ENCODE measurements at regions not wholly inside any gene's neighbourhood (a gene's known extent, or its start where the extent isn't known, plus 50 kb on each side); places are given as distances from the start of the nearest gene placed in this dataset.
A peak's percentile ranks its signal among the peaks of the same experiment; 100 is the strongest.

DNA sequence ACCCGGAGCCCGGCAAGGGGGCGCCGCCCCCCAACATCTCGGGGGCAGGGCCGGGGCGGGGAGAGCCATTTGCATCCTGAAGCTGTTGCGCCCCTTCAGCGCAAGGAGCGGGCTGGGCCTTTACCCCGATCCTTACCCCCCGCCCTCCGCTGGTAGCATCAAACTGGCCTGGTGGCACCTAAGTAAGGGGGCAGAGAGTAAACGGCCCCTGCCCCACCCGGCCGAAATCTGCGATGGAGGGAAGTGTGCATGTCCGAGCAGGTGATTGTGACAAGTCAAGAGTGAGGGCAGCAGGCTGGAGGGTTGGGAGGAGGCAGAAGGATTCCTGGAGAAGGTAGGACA is 101.2 kb downstream of the ESM1 start:
- Histone ChIP-seq H3K36me3 (ENCODE audit: control insufficient read depth, insufficient read depth, low read length) (no peaks in the 10 kb centered on the region), H3K4me1 (ENCODE audit: control insufficient read depth, insufficient read depth, low read length) (peaks cover 3% of the 10 kb centered on the region), H3K4me3 (ENCODE audit: low read length) (no peak overlapping the region), H3K27me3 (ENCODE audit: control insufficient read depth, insufficient read depth, low read length) (peaks cover 61% of the 10 kb centered on the region), H3K9me3 (ENCODE audit: control insufficient read depth, low read depth, low read length) (no peaks in the 10 kb centered on the region), H3K27ac (ENCODE audit: low read length) (no peak overlapping the region)
- no peak for DNase-seq
- WGBS (ENCODE audit: insufficient coverage, low lambda C conversion rate), result no CpG with 5 or more reads among the region's 18 CpGs

DNA sequence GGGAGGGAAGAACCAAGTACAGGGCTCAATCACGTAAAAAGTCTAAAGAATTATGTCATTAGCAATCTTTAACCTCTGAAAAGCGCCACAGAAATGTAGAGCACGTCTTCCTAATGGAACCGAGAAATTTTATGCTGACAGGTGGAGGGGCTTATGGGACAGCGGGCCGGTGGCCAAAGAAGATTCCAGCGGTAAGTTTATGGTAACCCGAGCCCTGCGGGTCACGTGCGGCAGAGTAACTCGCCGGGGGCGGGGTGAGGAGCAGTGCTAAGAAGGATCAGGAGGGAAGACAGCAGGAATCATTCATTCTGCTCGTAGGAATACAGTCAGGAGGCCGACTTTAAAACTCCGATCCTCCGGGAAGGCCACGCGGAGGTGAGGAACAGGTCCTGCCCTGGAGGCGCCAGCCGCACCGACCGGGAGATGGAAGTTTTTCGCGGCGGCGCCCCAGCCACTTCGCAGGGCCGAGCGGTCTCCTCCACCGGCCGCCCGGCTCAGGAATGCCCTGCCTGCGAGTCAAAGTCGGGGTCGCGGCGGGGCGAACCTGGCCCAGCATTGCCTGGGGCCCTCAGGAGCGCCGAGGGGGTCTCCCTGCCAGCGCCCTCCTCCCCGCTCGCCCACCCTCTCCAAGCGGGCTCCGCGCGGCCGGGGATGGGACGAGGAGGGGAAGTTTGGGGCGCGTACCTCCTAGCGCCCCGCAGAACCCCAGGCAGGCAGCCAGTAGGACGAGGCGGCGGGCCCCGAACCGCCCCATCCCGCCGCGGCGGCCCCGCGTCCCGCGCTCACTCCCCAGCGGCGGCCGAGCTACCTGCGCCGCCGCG is 101.8 kb downstream of the ESM1 start:
- Histone ChIP-seq H3K27ac (ENCODE audit: low read length) (no peak overlapping the region), H3K4me3 (ENCODE audit: low read length) (peak overlapping the region; percentile 33), H3K36me3 (ENCODE audit: control insufficient read depth, insufficient read depth, low read length) (no peaks in the 10 kb centered on the region), H3K27me3 (ENCODE audit: control insufficient read depth, insufficient read depth, low read length) (peaks cover 60% of the 10 kb centered on the region), H3K9me3 (ENCODE audit: control insufficient read depth, low read depth, low read length) (no peaks in the 10 kb centered on the region), H3K4me1 (ENCODE audit: control insufficient read depth, insufficient read depth, low read length) (peaks cover 3% of the 10 kb centered on the region)
- WGBS (ENCODE audit: insufficient coverage, low lambda C conversion rate), result 50% methylated on average over 1 of the region's 75 CpGs
- peak; percentile 33 to 67 for DNase-seq

DNA sequence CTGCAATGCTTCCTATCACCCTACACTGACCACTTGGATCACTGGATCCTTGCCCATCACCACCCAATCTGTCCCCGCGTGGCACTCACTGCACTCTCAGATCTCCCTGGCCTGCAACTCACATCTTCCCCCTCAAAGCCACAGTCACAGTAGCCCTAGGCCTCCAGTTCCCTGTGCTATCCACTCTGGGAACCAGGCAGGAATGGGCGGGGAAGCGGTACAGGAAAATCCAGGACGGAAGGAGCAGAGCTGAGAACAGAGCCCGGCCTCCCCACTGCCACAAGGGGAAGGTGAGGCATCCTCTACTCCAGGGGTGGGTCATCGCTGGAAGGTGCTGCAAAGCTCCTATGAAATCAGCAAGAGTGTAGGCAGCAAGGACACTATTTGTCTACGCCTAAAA is 102.6 kb downstream of the ESM1 start:
- H3K27me3 ChIP-seq (ENCODE audit: control insufficient read depth, insufficient read depth, low read length), result peaks cover 56% of the 10 kb centered on the region
- no peaks in the 10 kb centered on the region for H3K9me3 ChIP-seq (ENCODE audit: control insufficient read depth, low read depth, low read length)
- no peak for DNase-seq
- WGBS (ENCODE audit: insufficient coverage, low lambda C conversion rate), result no CpG with 5 or more reads among the region's 8 CpGs
- no peak overlapping the region for H3K4me3 ChIP-seq (ENCODE audit: low read length)
- peaks cover 3% of the 10 kb centered on the region for H3K4me1 ChIP-seq (ENCODE audit: control insufficient read depth, insufficient read depth, low read length)
- H3K36me3 ChIP-seq (ENCODE audit: control insufficient read depth, insufficient read depth, low read length), result no peaks in the 10 kb centered on the region
- no peak overlapping the region for H3K27ac ChIP-seq (ENCODE audit: low read length)

DNA sequence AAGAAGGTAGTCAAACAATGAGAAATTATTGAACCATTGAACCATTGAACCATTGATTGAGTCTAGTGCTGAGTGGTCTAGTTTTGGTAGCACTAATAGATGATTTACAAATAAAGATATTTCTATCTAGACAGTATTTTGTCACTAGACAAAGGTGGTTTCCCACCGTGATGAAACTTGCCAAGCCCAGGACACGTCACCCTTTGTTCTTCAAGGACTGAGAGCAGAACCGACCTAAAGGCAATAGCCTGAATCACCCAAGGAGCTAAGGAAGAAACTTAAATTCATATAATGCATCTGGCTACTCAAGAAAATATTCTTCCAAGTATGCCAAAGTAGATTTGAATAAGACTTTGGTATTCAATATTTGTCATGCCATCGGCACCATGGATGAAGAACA is 103.3 kb downstream of the ESM1 start:
- H3K27me3 ChIP-seq (ENCODE audit: control insufficient read depth, insufficient read depth, low read length), result peaks cover 50% of the 10 kb centered on the region
- H3K36me3 ChIP-seq (ENCODE audit: control insufficient read depth, insufficient read depth, low read length), result no peaks in the 10 kb centered on the region
- no peak for DNase-seq
- H3K27ac ChIP-seq (ENCODE audit: low read length), result no peak overlapping the region
- H3K4me3 ChIP-seq (ENCODE audit: low read length), result no peak overlapping the region
- peaks cover 3% of the 10 kb centered on the region for H3K4me1 ChIP-seq (ENCODE audit: control insufficient read depth, insufficient read depth, low read length)
- no CpG with 5 or more reads among the region's 4 CpGs for WGBS (ENCODE audit: insufficient coverage, low lambda C conversion rate)
- no peaks in the 10 kb centered on the region for H3K9me3 ChIP-seq (ENCODE audit: control insufficient read depth, low read depth, low read length)

DNA sequence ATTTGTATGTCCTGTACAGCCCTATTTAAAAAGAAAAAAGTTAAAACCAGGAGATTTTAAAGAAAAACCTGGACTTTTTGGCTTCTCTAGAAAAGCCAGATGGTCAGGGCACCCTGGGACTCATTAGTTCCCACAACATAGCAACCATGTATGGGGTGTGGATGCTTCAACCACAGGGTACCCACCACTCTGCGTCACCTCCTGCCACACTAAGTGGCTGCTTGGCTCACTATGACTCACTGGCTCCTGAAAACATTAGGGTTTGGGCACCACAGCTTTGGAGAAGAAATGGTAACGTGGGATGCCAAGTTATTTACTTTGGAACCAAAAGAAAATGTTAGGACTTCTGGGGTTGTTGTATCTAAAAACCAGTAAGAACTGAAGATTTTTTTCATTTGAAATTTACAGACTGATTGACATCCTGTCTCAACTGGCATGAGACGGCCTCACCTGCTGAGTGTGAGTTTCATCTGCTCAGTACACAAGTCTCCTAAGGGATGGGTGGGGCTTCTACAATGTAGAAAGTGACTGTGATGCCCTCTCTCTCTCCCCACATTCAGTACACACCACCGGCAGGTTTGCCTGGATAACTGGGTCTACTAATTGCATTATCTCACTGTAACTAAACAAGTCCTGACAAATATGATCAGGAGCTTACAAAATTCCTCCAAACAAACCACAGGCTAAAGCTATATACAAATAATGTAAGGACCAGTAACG is 103.9 kb downstream of the ESM1 start:
- DNase-seq, result no peak
- Histone ChIP-seq H3K4me3 (ENCODE audit: low read length) (no peak overlapping the region), H3K36me3 (ENCODE audit: control insufficient read depth, insufficient read depth, low read length) (no peaks in the 10 kb centered on the region), H3K27me3 (ENCODE audit: control insufficient read depth, insufficient read depth, low read length) (peaks cover 44% of the 10 kb centered on the region), H3K4me1 (ENCODE audit: control insufficient read depth, insufficient read depth, low read length) (peaks cover 3% of the 10 kb centered on the region), H3K27ac (ENCODE audit: low read length) (no peak overlapping the region), H3K9me3 (ENCODE audit: control insufficient read depth, low read depth, low read length) (no peaks in the 10 kb centered on the region)
- 86% methylated on average over 1 of the region's 5 CpGs for WGBS (ENCODE audit: insufficient coverage, low lambda C conversion rate)

DNA sequence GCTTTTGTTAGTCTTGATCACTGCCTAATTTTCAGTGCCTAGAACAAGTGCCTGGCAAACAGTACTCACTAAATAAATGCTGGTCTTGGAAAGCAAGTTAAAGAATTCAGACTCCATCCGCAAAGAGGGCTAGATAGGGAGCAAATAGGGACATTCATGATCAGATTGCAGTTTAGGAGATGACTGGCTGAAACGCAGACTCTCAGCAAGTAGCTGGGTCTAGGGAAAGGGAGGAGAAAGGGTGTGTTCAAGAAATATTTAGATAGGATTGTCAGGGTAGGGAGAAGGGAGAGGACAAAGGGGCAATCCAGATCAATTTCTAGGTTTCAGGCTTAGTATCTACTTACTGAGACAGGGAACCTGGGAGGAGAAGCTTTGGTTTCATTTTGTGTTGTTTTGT is 108.4 kb downstream of the ESM1 start:
- Histone ChIP-seq H3K27ac (ENCODE audit: low read length) (no peak overlapping the region), H3K4me1 (ENCODE audit: control insufficient read depth, insufficient read depth, low read length) (no peaks in the 10 kb centered on the region), H3K9me3 (ENCODE audit: control insufficient read depth, low read depth, low read length) (no peaks in the 10 kb centered on the region), H3K27me3 (ENCODE audit: control insufficient read depth, insufficient read depth, low read length) (peaks cover 6% of the 10 kb centered on the region), H3K36me3 (ENCODE audit: control insufficient read depth, insufficient read depth, low read length) (no peaks in the 10 kb centered on the region), H3K4me3 (ENCODE audit: low read length) (no peak overlapping the region)
- no peak for DNase-seq
- WGBS (ENCODE audit: insufficient coverage, low lambda C conversion rate), result 40% methylated on average over 1 of the region's 2 CpGs

DNA sequence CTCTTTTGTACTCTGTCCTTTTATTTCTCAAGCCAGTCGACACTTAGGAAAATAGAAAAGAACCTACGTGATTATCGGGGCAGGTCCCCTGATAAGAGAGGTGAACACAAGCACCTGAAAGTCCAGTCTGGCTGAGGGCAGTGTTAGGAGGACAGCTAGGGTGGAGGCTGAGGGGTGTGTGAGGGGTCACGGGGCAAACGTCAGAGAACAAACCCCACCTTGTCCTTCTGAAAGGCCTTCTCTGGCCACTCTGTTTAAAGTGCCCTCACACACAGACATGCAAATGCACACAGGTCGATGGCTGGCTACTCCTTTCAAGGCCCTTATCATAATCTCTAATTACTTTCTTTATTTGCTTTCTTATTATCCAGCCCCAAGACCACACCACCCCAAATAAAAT is 108.8 kb downstream of the ESM1 start:
- no peak overlapping the region for H3K27ac ChIP-seq (ENCODE audit: low read length)
- no peaks in the 10 kb centered on the region for H3K4me1 ChIP-seq (ENCODE audit: control insufficient read depth, insufficient read depth, low read length)
- peaks cover 4% of the 10 kb centered on the region for H3K27me3 ChIP-seq (ENCODE audit: control insufficient read depth, insufficient read depth, low read length)
- WGBS (ENCODE audit: insufficient coverage, low lambda C conversion rate), result no CpG with 5 or more reads among the region's 6 CpGs
- H3K4me3 ChIP-seq (ENCODE audit: low read length), result no peak overlapping the region
- no peaks in the 10 kb centered on the region for H3K9me3 ChIP-seq (ENCODE audit: control insufficient read depth, low read depth, low read length)
- DNase-seq, result peak in 1 of 2 donors; percentile 23
- no peaks in the 10 kb centered on the region for H3K36me3 ChIP-seq (ENCODE audit: control insufficient read depth, insufficient read depth, low read length)

DNA sequence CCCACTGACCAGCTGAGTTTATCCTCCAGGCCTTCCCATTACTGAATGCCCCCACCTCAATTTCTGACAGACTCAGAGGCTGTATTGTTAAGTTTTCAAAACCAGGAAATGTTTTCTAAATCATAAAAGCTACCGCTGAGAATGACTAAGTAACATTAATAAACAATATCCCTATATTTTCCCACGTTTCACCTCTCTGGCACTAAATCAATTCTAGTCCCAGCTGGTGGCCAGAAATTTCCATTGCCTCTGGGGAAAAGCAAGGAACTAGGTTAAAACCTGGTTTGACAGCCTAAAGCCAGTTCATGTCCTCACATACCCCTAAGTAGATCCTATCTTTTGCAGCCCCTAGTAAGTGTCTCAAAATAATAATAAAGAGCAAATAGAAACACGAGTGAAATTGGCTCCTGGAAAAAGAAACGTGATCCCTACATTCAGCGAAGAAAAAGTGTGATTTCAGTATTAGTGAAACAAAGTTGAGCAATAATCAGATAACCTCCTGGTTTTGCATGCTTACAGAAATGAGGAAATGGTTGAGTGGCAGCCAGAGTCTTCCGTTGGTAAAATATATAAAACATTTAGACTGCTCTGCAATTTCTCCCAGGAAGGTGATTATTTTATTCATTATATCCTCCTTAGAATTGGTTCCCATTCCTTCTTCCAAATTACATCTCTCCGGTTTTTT is 110.9 kb downstream of the ESM1 start:
- Histone ChIP-seq H3K4me3 (ENCODE audit: low read length) (no peak overlapping the region), H3K27me3 (ENCODE audit: control insufficient read depth, insufficient read depth, low read length) (no peaks in the 10 kb centered on the region), H3K9me3 (ENCODE audit: control insufficient read depth, low read depth, low read length) (no peaks in the 10 kb centered on the region), H3K36me3 (ENCODE audit: control insufficient read depth, insufficient read depth, low read length) (no peaks in the 10 kb centered on the region), H3K27ac (ENCODE audit: low read length) (no peak overlapping the region), H3K4me1 (ENCODE audit: control insufficient read depth, insufficient read depth, low read length) (no peaks in the 10 kb centered on the region)
- DNase-seq, result peak in 1 of 2 donors; percentile 7
- WGBS (ENCODE audit: insufficient coverage, low lambda C conversion rate), result 100% methylated on average over 1 of the region's 7 CpGs

DNA sequence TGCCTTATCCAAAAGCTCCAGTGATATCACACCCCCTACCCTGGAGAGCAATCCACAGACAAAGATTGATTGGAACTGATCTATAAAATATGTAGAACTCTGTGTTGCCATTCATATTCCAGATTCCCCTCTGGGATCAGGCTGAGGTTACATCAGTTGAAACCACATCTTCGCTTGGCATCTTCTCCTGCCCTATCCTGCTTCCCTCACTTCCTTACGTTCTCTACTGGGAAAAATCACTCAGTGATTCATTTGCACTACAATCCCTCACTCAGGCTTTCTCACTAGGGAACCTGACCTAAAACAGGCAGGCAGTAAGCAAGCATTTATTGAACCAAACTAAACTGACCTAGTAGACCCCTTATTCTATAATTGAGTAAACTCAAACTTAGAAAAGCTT is 111.7 kb downstream of the ESM1 start:
- H3K36me3 ChIP-seq (ENCODE audit: control insufficient read depth, insufficient read depth, low read length), result no peaks in the 10 kb centered on the region
- no peak for DNase-seq
- H3K27me3 ChIP-seq (ENCODE audit: control insufficient read depth, insufficient read depth, low read length), result no peaks in the 10 kb centered on the region
- no peaks in the 10 kb centered on the region for H3K4me1 ChIP-seq (ENCODE audit: control insufficient read depth, insufficient read depth, low read length)
- H3K27ac ChIP-seq (ENCODE audit: low read length), result no peak overlapping the region
- WGBS (ENCODE audit: insufficient coverage, low lambda C conversion rate), result 86% methylated on average over 2 of the region's 2 CpGs
- no peak overlapping the region for H3K4me3 ChIP-seq (ENCODE audit: low read length)
- no peaks in the 10 kb centered on the region for H3K9me3 ChIP-seq (ENCODE audit: control insufficient read depth, low read depth, low read length)

DNA sequence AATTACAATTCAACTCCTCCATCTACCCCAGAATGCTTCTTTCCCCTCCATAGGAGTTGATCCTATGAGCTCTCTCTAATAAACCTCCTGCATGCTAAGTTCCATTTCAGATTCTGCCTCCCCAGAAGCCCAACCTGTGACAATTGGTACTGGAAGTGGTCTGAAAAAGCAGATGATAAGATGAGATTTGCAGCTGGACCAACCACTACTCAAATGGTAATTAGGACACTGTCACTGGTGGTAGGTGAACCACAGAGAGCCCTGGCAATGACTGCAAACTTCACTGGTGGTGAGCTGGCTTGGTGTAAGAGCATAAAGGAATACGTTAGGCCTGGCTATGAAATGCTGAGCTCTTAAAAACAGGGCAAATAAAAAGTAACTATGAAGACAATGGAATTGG is 112.6 kb downstream of the ESM1 start:
- H3K9me3 ChIP-seq (ENCODE audit: control insufficient read depth, low read depth, low read length), result no peaks in the 10 kb centered on the region
- no peak for DNase-seq
- H3K4me3 ChIP-seq (ENCODE audit: low read length), result no peak overlapping the region
- H3K27me3 ChIP-seq (ENCODE audit: control insufficient read depth, insufficient read depth, low read length), result no peaks in the 10 kb centered on the region
- no CpG with 5 or more reads among the region's 1 CpG for WGBS (ENCODE audit: insufficient coverage, low lambda C conversion rate)
- H3K27ac ChIP-seq (ENCODE audit: low read length), result no peak overlapping the region
- H3K36me3 ChIP-seq (ENCODE audit: control insufficient read depth, insufficient read depth, low read length), result no peaks in the 10 kb centered on the region
- H3K4me1 ChIP-seq (ENCODE audit: control insufficient read depth, insufficient read depth, low read length), result no peaks in the 10 kb centered on the region

All from large intestine (tissue), 3 donors.